Astrocyte (in vitro differentiated cells and primary cell): ENCODE measurements at regions not wholly inside any gene's neighbourhood (a gene's known extent, or its start where the extent isn't known, plus 50 kb on each side); places are given as distances from the start of the nearest gene placed in this dataset.
A peak's percentile ranks its signal among the peaks of the same experiment; 100 is the strongest.

Experiments used
- DNase-seq: peaks from one replicate; pipeline ENCODE4 v3.0.0-alpha.2; 2010; ENCODE audit warnings: low read depth
- FAIRE-seq: peaks from 2 replicates; lab custom pipeline; 2011; peaks lifted over from hg19 to GRCh38; lab: Jason Lieb, UNC
- H2AFZ ChIP-seq: 2 replicates; pipeline ENCODE4 v1.6.0; 2012; ENCODE audit warnings: low read depth, low read length, inconsistent platforms
- H3K27ac ChIP-seq: 2 replicates; pipeline ENCODE4 v1.5.1; 2011; ENCODE audit warnings: low read depth, low read length, inconsistent platforms
- H3K27me3 ChIP-seq: 2 replicates; pipeline ENCODE4 v1.6.0; 2011; ENCODE audit warnings: low read length, inconsistent platforms; ENCODE audit not compliant: insufficient read depth
- H3K36me3 ChIP-seq: 2 replicates; pipeline ENCODE4 v1.5.1; 2011; ENCODE audit warnings: low read length, inconsistent platforms; ENCODE audit not compliant: insufficient read depth
- H3K4me1 ChIP-seq: 2 replicates; pipeline ENCODE4 v1.5.1; 2011; ENCODE audit warnings: low read length, inconsistent platforms; ENCODE audit not compliant: insufficient read depth
- H3K4me2 ChIP-seq: 2 replicates; pipeline ENCODE4 v1.6.0; 2012; ENCODE audit warnings: low read length, inconsistent platforms
- H3K4me3 ChIP-seq: 2 replicates; pipeline ENCODE4 v1.5.1; 2011; ENCODE audit warnings: low read depth, mild to moderate bottlenecking, low read length, inconsistent platforms; ENCODE audit not compliant: insufficient read depth
- H3K79me2 ChIP-seq: 2 replicates; pipeline ENCODE4 v1.6.0; 2012; ENCODE audit warnings: mild to moderate bottlenecking, low read length, inconsistent platforms; ENCODE audit not compliant: insufficient read depth
- H3K9ac ChIP-seq: 2 replicates; pipeline ENCODE4 v1.6.0; 2012; ENCODE audit warnings: mild to moderate bottlenecking, low read length, inconsistent platforms
- H3K9me3 ChIP-seq: 2 replicates; pipeline ENCODE4 v1.5.1; 2012; ENCODE audit warnings: low read depth, mild to moderate bottlenecking, low read length, inconsistent platforms; ENCODE audit not compliant: insufficient read depth
- H4K20me1 ChIP-seq: 2 replicates; pipeline ENCODE4 v1.6.0; 2012; ENCODE audit warnings: low read length, inconsistent platforms; ENCODE audit not compliant: insufficient read depth
- H3K27ac Mint-ChIP-seq: one replicate; pipeline ENCODE4 v1.8.0; 2021; ENCODE audit warnings: mild to moderate bottlenecking, mixed read lengths; ENCODE audit not compliant: unreplicated experiment
- H3K27me3 Mint-ChIP-seq: one replicate; pipeline ENCODE4 v1.8.0; 2021; ENCODE audit warnings: low read depth, mixed read lengths; ENCODE audit not compliant: unreplicated experiment
- H3K36me3 Mint-ChIP-seq: one replicate; pipeline ENCODE4 v1.8.0; 2021; ENCODE audit warnings: low read depth, mixed read lengths; ENCODE audit not compliant: unreplicated experiment
- H3K4me1 Mint-ChIP-seq: one replicate; pipeline ENCODE4 v1.8.0; 2021; ENCODE audit warnings: low read depth, mixed read lengths; ENCODE audit not compliant: unreplicated experiment
- H3K4me3 Mint-ChIP-seq: one replicate; pipeline ENCODE4 v1.8.0; 2021; ENCODE audit warnings: mild to moderate bottlenecking, moderate library complexity, mixed read lengths; ENCODE audit not compliant: unreplicated experiment
- H3K9me3 Mint-ChIP-seq: one replicate; pipeline ENCODE4 v1.8.0; 2021; ENCODE audit warnings: mild to moderate bottlenecking, mixed read lengths; ENCODE audit not compliant: unreplicated experiment
- CTCF ChIP-seq: IDR thresholded peaks from 2 replicates; pipeline ENCODE4 v1.5.1; 2011; ENCODE audit warnings: low read depth, mild to moderate bottlenecking, inconsistent platforms, low read length, moderate library complexity; ENCODE audit not compliant: insufficient read depth
- EZH2 ChIP-seq: IDR thresholded peaks from 2 replicates; pipeline ENCODE4 v1.6.1; 2012; ENCODE audit warnings: mild to moderate bottlenecking, low read length, inconsistent platforms; ENCODE audit not compliant: insufficient read depth

GRCh38 chr3:66808891-66809594 lies 189.1 kb upstream of the KBTBD8 start:
- Histone ChIP-seq H3K9me3 (no peaks in the 10 kb centered on the region), H2AFZ (no peak overlapping the region), H3K9ac (no peak overlapping the region), H3K79me2 (no peaks in the 10 kb centered on the region), H3K27ac (no peak overlapping the region), H3K4me2 (no peak overlapping the region), H3K4me3 (no peak overlapping the region), H4K20me1 (no peaks in the 10 kb centered on the region), H3K27me3 (no peaks in the 10 kb centered on the region), H3K36me3 (no peaks in the 10 kb centered on the region), H3K4me1 (peaks cover 9% of the 10 kb centered on the region)
- TF ChIP-seq CTCF = no peak
- TF ChIP-seq EZH2 = no peak
- no peaks in the 10 kb centered on the region for H3K36me3 Mint-ChIP-seq
- no peaks in the 10 kb centered on the region for H3K9me3 Mint-ChIP-seq
- no peak overlapping the region for H3K4me3 Mint-ChIP-seq
- H3K4me1 Mint-ChIP-seq = peaks cover 4% of the 10 kb centered on the region
- no peak for FAIRE-seq
- H3K27me3 Mint-ChIP-seq = no peaks in the 10 kb centered on the region
- no peak for DNase-seq
- H3K27ac Mint-ChIP-seq = no peak overlapping the region

- Histone ChIP-seq H3K27me3 (no peaks in the 10 kb centered on the region), H2AFZ (no peak overlapping the region), H3K4me1 (peaks cover 9% of the 10 kb centered on the region), H3K36me3 (no peaks in the 10 kb centered on the region), H3K79me2 (no peaks in the 10 kb centered on the region), H3K4me2 (no peak overlapping the region), H3K9me3 (no peaks in the 10 kb centered on the region), H3K4me3 (no peak overlapping the region), H3K9ac (no peak overlapping the region), H3K27ac (no peak overlapping the region), H4K20me1 (no peaks in the 10 kb centered on the region)
- Mint-ChIP-seq H3K4me3 (no peak overlapping the region), H3K4me1 (peaks cover 4% of the 10 kb centered on the region), H3K9me3 (no peaks in the 10 kb centered on the region), H3K36me3 (no peaks in the 10 kb centered on the region), H3K27me3 (no peaks in the 10 kb centered on the region), H3K27ac (no peak overlapping the region)
- DNase-seq (no peak), FAIRE-seq (no peak)
- TF ChIP-seq CTCF = no peak
- TF ChIP-seq EZH2 = no peak
Measured at GRCh38 chr3:66809595-66809958, 188.5 kb upstream of the KBTBD8 start.

GRCh38 chr3:66812136-66812535 lies 186.0 kb upstream of the KBTBD8 start:
- Mint-ChIP-seq H3K27ac (no peak overlapping the region), H3K27me3 (no peaks in the 10 kb centered on the region), H3K4me3 (no peak overlapping the region), H3K9me3 (no peaks in the 10 kb centered on the region), H3K36me3 (no peaks in the 10 kb centered on the region), H3K4me1 (peaks cover 5% of the 10 kb centered on the region)
- H3K9me3 ChIP-seq = no peaks in the 10 kb centered on the region
- H3K4me3 ChIP-seq = no peak overlapping the region
- no peaks in the 10 kb centered on the region for H3K79me2 ChIP-seq
- no peak overlapping the region for H3K4me2 ChIP-seq
- no peaks in the 10 kb centered on the region for H3K27me3 ChIP-seq
- no peaks in the 10 kb centered on the region for H3K36me3 ChIP-seq
- no peak overlapping the region for H3K9ac ChIP-seq
- DNase-seq = peak; percentile 61
- H3K27ac ChIP-seq = peak overlapping the region; percentile 10
- TF ChIP-seq EZH2 (no peak), CTCF (no peak)
- no peak for FAIRE-seq
- H3K4me1 ChIP-seq = peaks cover 9% of the 10 kb centered on the region
- no peaks in the 10 kb centered on the region for H4K20me1 ChIP-seq
- no peak overlapping the region for H2AFZ ChIP-seq
